HG02885 (cell line): ENCODE measurements at regions not wholly inside any gene's neighbourhood (a gene's known extent, or its start where the extent isn't known, plus 50 kb on each side); places are given as distances from the start of the nearest gene placed in this dataset.
A peak's percentile ranks its signal among the peaks of the same experiment; 100 is the strongest.
"Not testable (repeated sequence)": the region's sequence is repeated elsewhere in the genome, so short reads cannot be mapped to it uniquely, and the experiment has no call there.

ENCODE experiments used
- ATAC-seq: cut with Tn5 transposase; IDR thresholded peaks from one replicate; pipeline ENCODE4 v1.9.1; 2021; ENCODE audit warnings: mild to moderate bottlenecking; ENCODE audit not compliant: unreplicated experiment, poor library complexity

DNA sequence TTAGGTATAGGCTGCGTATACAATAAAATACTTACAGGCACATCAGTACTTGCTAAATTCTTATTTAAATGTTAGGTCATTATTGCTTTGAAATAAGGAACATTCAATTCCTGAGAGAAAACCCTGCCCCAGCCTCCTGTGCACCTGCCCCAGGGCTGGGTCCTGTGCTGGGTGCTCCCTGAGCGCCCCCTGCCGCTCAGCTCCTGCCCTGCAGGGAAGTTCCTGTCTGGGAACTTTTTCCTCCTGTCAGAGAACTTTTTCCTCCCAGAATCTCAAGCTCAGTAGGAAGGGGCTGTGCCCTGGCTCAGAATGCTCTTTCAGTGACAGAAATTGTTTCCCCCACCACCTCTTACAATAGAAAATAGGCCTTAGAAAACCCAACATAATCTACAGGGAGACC lies 751.1 kb downstream of the TMEM121 start:
- no peak for ATAC-seq

DNA sequence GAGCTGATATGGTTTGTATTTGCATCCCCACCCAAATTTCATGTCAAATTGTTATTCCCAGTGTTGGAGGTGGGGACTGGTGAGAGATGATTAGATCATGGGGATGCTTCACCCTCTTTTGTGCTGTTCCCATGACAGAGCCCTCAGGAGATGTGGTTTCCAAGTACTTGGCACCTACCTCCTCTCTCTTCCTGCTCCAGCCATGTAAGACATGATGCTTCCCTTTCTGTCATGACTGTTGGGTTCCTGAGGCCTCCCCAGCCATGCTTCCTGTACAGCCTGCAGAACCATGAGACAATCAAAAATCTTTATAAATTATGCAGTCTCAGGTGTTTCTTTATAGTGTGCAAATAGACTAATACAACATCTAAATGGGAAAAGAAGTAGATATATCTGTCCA lies 754.5 kb downstream of the TMEM121 start:
- no peak for ATAC-seq

DNA sequence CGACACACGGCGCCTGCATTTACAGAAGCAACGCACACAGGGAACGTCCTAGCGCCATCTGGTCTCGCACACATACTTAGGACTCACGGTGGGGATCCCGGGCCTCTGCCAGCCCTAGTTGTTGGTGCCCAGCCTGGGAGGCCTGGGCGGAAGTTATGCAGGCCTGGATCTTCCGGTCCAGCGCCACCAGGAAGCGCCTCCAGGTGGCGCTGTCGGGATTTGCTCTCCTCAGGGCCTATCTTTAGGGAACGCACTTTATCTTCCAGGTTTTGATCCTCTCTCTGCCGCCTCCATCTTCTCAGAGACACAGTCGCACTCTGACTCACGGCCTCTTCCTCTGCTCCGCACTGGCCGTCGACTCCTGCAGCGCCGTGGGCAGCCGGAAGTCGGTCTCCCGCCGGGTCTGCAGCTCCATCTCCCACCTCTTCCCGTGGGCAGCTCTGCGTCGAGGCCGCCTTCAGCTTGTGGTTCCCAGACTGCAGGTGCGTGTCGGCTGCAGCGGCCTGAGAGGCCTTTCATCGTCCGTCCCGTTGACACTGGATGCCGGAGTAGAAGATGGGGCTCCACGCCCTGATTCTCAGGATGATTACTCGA lies 760.4 kb downstream of the TMEM121 start:
- ATAC-seq: no peak

DNA sequence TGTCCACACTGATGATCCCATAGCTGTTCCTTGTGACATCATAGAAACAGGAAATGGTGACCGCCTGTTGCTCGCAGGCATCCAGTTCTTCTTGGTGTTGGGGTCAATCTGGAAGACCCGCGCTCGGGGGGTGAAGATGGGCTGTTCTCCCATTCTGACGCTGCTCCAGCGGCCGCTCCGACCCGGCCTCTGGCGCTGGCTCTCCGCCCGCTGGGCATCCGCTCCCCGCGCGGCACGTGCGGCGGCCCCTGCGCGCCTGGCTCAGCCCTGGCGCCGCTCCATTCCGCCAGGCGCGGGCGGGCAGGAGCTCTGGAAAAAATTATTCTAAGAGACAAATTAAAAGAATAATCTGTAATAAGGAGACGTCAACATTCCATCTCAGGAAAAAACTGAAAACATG lies 761.1 kb downstream of the TMEM121 start:
- no peak for ATAC-seq

DNA sequence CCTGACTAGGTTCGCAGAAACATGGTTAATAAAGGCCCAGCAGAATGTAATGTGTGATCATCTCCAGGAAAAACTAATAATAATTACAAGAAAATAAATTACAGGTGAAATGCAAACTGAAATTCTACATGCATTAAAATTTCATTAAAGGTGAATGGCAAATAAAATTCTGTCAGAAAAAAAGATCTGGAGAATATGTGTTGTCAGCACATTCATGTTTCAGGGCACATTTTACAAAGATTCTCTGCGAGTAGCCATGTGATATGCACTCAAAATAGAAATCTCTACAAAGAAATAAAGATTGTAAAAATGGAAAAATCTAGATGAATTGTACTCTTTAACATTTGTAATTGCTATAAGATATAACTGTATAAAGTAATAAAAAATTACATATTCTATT lies 765.2 kb downstream of the TMEM121 start:
- ATAC-seq: no peak

DNA sequence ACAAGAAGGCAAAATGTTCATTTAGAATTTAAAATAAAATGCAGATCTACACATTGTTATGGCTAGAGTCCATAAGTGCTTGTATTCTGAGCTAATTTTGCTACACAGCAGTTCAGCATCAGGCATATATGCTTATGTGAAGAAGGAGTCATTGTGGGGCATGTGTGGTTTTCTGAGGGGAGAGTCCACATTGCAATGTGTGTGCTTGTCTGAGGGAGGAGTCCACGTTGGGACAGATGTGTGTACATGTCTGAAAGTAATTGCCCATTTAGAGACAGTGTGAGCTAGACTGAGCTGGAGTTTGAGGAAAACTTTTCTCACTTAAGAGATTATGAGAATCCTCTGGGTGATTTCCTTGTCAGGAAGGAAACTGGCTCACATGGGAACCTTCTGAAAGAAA lies 767.9 kb downstream of the TMEM121 start:
- no peak for ATAC-seq

DNA sequence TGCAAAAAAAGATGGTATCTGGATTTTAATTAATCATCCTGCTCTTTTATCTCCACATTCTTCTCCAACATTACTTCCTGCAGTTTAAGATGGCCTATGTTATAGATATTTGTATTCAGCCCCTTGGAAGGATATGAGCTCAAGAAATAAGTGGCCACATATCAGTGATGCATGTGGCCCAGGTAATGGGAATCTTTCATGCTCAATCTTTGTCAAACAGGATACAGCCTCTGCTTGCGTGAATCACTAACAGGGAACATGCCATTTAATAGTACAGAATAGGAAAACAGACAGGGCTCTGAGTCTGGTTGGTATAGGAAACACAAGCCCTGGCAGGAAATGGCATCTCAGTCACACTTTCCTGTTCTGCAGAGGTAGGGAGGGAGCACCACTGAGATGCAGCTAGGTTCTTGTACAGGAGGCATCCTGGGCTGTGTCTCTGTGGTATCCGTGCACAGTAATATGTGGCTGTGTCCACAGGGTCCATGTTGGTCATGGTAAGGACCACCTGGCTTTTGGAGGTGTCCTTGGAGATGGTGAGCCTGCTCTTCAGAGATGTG lies 774.6 kb downstream of the TMEM121 start:
- not testable (repeated sequence) for ATAC-seq

DNA sequence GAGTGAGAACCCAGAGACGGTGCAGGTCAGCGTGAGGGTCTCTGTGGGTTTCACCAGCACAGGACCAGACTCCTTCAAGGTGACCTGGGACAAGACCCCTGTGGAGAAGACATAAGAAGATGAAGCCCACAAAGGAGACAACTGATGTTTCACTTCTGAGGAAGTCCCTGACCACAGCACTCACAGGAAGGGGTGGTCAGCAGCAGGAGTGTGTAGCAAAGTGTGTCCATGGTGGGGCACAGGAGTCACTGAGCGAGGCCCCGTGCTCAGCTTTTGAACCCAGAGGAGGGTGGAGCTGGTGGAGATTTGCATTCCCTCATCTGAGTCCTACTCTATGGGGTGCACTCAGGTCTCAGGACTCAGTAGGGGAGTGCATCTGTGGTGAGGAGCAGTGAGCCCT lies 775.2 kb downstream of the TMEM121 start:
- not testable (repeated sequence) for ATAC-seq

DNA sequence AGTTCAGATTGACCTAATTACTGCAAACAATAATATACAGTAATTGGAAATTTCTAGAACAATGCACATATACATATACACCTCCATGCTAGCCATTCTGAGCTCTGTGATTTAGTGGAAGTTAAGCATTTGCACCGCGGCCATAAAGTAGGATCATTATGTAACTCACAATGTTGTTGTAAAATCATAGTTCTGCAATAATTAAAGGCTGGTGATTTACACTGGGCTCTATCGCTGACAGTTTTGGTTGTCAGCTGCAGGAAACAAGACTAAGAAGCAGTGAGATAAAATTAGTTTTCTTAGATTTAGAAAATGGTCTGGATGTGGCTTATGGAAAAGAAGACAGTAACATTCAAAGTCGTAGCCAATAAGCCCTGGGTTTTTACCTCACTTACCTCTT lies 776.3 kb downstream of the TMEM121 start:
- ATAC-seq: no peak

DNA sequence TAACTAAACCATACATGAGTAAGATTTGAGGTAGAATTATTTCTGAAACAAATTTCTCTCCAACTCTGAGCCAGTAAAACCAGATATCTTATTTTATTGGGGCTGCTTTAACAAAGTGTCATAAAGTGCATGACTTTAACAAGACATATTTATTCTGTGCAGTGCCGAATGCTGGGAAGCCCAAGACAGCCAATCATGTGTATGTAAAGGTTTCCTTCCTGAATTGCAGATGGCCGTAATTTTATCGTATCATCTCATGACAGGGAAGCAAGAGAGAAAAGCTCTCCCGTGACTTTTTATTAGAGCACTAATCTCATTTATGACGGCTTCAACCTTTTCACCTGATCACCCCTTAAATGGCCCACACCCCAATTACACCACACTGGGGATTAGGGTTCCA lies 777.9 kb downstream of the TMEM121 start:
- no peak for ATAC-seq

DNA sequence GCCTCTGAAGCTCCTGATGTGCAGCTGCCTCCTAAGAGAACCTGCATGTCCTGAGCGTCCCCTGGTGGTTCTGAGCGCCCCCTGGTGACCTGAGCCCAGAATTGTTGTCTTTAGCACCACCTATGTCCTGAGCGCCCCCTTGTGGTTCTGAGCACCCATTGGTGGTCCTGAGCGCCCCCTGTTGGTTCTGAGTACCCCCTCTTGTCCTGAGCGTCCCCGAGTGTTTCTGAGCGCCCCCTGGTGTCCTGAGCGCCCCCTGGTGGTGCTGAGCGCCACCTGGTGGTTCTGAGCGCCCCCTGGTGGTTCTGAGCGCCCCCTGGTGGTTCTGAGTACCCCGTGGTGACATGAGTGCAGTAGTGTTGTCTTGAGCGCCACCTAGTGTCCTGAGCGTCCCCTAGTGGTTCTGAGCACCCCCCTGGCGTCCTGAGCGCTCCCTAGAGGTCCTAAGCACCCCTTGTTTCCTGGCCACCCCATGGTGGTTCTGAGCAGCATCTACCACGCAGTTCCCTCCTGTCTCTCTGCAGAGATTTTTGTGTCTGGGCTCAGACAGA lies 782.5 kb downstream of the TMEM121 start:
- peak; percentile 98 for ATAC-seq

DNA sequence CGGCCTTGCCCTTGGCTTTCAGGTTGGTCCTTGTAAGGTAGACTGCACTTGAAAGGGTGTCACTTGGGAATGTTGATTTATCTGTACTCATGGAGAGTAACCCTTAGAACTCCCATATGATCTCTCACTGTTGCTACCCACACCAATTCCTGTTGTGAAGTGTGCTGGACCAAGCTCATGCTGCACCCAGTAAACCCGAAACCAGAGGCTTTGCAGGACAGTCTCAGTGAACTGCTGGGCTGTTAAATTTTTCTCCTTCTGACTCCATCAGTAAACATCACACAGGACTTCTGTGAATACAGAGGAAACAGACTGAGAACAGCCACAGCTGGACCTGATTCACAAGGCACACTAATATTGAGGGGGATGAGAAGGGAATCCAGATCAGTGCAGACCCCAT lies 783.0 kb downstream of the TMEM121 start:
- no peak for ATAC-seq

DNA sequence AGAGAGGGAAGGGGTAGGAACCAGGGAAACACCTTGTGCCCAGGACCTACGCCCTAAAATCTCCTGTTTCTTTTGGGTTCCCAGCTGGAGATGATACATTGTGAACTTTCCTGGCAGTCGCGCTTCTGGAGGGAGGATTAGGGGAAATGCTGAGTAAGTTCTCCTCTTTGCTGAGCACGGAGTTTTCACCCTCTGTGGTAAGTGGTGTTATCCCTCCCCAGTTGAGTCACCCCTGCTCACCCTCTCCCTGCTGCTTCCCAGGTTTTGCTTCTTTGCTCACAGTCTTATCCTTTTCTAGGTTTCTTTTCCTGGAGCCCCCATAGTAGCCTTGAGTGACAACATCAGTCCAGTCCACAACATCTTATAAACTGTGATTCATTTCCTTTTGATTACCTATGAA lies 789.1 kb downstream of the TMEM121 start:
- no peak for ATAC-seq

DNA sequence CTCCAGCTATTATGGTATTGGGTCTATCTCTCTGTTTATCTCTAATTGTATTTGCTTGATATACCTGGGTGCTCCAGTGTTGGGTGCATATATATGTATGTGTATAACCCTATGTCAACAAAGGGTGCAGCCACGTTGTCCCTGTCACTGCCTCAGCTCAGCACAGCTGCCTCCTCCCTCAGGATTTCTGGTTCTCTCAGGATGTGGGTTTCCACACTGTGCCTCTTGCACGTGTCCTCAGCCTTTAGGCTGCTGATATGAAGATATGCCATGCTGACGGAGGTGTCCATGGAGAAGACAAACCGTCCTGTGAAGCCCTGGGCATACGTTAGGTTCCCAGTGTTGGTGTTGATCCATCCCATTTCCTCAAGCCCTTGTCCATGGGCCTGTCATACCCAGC lies 791.2 kb downstream of the TMEM121 start:
- ATAC-seq: no peak

DNA sequence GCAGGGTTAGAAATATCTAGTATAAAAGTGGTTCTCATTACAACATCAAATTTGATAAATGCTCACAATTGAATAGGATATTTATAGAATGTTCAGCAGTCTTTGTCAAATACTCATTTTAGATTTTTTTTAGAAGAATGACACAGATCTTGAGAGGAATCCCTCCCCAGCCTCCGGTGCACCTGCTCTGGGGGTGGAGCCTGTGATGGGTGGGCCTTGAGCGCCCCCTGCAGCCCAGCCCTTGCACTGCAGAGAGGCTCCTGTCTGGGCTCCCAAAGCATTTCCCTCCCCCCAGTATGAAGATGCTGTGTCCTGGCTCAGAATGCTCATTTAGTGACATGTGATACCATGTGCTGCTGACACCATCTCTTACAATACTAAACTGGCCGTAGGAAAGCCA lies 792.3 kb downstream of the TMEM121 start:
- ATAC-seq: no peak

DNA sequence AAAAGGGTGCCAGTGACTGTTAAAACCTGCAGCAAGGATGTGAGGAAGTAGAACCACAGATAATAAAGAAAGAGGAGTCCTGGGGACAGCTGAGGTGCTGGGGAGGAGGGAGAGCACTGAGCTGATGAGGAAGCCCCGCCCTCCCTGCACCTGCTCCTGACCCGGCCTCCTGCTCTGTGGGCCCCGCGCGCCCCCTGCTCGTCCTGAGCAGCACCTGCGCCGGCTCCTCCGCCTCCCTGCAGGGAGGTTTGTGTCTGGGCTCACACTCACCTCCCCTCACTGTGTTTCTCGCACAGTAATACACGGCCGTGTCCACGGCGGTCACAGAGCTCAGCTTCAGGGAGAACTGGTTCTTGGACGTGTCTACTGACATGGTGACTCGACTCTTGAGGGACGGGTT lies 797.6 kb downstream of the TMEM121 start:
- not testable (repeated sequence) for ATAC-seq

DNA sequence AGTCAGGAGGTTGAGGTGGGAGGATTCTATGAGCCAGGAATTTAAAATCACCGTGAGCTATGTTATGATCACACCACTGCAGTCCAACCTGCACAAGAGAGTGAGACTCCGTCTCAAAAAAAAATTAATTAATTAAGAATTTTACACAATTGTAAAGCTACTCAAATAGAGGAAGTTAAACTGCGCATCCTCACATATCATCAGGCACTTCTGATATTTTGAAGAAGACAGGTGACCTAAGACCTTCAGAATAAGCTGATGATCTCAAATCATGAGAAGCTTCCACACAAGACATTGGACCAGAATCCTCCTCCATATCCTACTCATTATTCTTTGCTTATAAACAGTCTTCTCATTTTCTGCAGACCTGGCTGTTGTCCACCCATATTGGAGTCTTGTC lies 800.9 kb downstream of the TMEM121 start:
- ATAC-seq: no peak

DNA sequence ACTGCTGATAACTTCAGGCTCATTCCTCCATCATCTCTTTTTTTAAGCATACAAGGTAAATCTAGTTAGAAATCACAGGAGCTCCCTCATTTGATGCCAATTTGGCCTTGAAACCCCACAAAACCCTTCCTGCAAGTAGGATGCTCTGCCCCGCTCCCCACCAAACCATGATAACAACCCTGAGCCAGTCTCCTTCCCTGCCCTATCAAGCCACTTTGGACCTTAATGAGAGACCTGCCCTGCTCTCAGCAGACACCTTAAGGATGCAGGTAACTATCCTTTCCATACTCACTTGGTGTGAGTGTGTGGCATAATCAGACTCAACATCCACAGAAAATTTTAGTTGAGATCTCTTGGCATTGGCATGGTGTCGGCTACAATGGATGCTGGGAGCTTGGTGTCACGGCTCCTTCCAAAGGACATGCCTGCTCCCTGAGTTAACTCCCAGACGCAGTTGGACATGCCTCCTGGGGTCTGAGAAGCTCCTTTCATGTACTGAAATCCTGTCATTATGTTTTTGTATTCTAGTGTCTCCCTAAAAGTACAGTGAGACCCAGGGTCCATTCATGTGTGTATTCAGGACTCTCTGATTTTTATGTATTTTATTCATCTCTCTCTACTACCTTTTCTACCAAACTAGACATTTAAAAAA lies 801.4 kb downstream of the TMEM121 start:
- not testable (repeated sequence) for ATAC-seq

DNA sequence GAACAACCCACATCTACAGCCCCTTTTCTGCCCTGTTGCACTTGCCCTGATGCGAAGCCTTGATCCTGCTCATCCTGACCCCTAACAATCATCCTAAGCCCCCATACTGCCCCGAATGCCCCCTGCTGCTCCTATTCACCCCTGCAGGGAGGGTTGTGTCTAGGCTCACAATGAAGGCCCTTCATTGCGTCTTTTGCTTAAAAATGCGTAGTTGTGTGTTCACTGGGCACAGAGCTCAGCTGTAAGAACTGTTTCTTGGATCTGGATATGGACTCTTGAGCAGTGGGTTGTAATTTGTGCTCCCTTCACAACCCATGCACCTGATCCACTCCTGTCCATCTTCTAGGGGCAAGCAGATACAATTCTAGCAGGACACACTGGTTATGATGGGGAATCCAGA lies 802.9 kb downstream of the TMEM121 start:
- ATAC-seq: not testable (repeated sequence)

DNA sequence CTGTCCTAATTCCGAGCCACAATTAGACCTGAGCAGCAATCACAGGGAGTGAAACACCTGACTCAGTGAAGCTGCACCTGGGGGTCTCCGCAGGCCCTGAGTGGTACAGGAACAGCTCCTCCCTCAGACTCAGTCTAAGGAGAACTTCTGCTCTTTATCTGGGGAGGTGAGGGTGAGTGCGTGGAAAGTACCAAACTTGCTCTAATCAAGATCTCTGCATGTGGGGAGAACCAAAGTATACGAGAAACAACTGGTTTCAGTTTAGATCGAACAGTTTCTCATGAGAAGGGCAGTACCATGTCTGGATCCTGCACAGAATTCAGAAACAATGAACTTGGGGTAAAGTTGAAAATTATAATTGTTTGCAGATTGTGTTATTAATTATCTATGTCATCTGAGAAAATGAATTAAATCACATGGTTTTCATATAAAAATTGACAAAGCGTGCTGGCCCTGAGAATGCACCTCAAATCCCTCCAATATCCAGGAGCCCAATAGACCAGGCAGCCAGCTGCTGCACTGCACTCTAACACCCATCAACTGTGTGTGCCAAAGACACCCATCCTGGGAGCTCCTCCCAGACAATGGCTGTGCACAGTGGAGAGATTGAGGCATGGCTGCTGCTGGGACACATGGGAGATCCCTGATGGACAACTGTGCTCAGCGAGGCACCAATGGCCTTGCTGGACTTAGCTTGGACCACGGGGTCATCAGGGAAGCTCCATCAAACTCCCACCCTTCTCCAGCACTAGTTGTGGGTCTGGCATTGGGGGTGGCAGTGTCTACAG lies 803.8 kb downstream of the TMEM121 start:
- not testable (repeated sequence) for ATAC-seq
